Suprapubic skin (tissue), 4 donors: ENCODE measurements at regions not wholly inside any gene's neighbourhood (a gene's known extent, or its start where the extent isn't known, plus 50 kb on each side); places are given as distances from the start of the nearest gene placed in this dataset.

Experiments
- DNase-seq, 2 donors: peaks; one replicate each; pipeline ENCODE4 v3.0.0-alpha.2; 2019; ENCODE audit warnings: low spot score in 2 of 2
- H3K27ac ChIP-seq: fragments of 200-600 bp; sonication (generic); one replicate; pipeline ENCODE4 v1.5.1; 2019
- H3K27me3 ChIP-seq: fragments of 200-600 bp; sonication (generic); one replicate; pipeline ENCODE4 v1.5.1; 2019
- H3K36me3 ChIP-seq: fragments of 200-600 bp; sonication (generic); one replicate; pipeline ENCODE4 v1.5.1; 2019
- H3K4me1 ChIP-seq: fragments of 200-600 bp; sonication (generic); one replicate; pipeline ENCODE4 v1.5.1; 2019
- H3K4me3 ChIP-seq: fragments of 200-600 bp; sonication (generic); one replicate; pipeline ENCODE4 v1.5.1; 2019; ENCODE audit warnings: mild to moderate bottlenecking
- H3K9me3 ChIP-seq: fragments of 200-600 bp; sonication (generic); one replicate; pipeline ENCODE4 v1.5.1; 2019
- CTCF ChIP-seq, 2 donors: fragments of 200-600 bp in 1 of 2; fragments of 450-650 bp in 1 of 2; sonication (generic) in 1 of 2; IDR thresholded peaks; one replicate each; pipeline ENCODE4 v1.5.1; 2016 to 2019; ENCODE audit warnings: antibody characterized with exemption in 2 of 2, mild to moderate bottlenecking in 1 of 2, moderate library complexity in 1 of 2
- EP300 ChIP-seq: sonication (generic); formaldehyde crosslinking; IDR thresholded peaks from one replicate; pipeline ENCODE4 v1.6.1; 2017; ENCODE audit warnings: antibody characterized with exemption
- POLR2A ChIP-seq, 2 donors: fragments of 450-650 bp; IDR thresholded peaks; one replicate each; pipeline ENCODE4 v1.6.1; 2017; ENCODE audit warnings: antibody characterized with exemption in 2 of 2, mild to moderate bottlenecking in 2 of 2, moderate library complexity in 2 of 2
- POLR2AphosphoS5 ChIP-seq, 3 donors: sonication (generic); formaldehyde crosslinking; IDR thresholded peaks; one replicate each; pipeline ENCODE4 v1.6.1; 2017; ENCODE audit warnings: antibody characterized with exemption in 3 of 3
- WGBS: methylation state at CpG from one replicate; pipeline ENCODE4 v1.1.5; 2018; 5-methylcytosine and 5-hydroxymethylcytosine counted together

- no peaks in the 10 kb centered on the region for H3K9me3 ChIP-seq
- TF ChIP-seq POLR2AphosphoS5 (IDR thresholded peaks at IDR 0.05) (no peak), EP300 (no peak), CTCF (IDR thresholded peaks at IDR 0.05) (no peak), POLR2A (IDR thresholded peaks at IDR 0.05) (no peak)
- 62% methylated on average over 12 of the region's 13 CpGs for WGBS
Measured at GRCh38 chr22:47301820-47302475, 539.5 kb downstream of the TBC1D22A start.

GRCh38 chr22:47300698-47301405 is 538.4 kb downstream of the TBC1D22A start:
- WGBS, result 91% methylated on average over 9 of the region's 11 CpGs
- no peak for TF ChIP-seq EP300
- TF ChIP-seq CTCF (IDR thresholded peaks at IDR 0.05), result no peak
- TF ChIP-seq POLR2AphosphoS5 (IDR thresholded peaks at IDR 0.05), result no peak
- no peak for TF ChIP-seq POLR2A (IDR thresholded peaks at IDR 0.05)
- Histone ChIP-seq H3K9me3 (no peaks in the 10 kb centered on the region), H3K27ac (no peak overlapping the region), H3K4me1 (no peaks in the 10 kb centered on the region), H3K36me3 (no peaks in the 10 kb centered on the region), H3K27me3 (peaks cover 21% of the 10 kb centered on the region), H3K4me3 (no peak overlapping the region)
- DNase-seq, result no peak

More at GRCh38 chr22:47301820-47302475, 539.5 kb downstream of the TBC1D22A start:
- Histone ChIP-seq H3K27ac (no peak overlapping the region), H3K27me3 (peaks cover 12% of the 10 kb centered on the region), H3K4me1 (no peaks in the 10 kb centered on the region), H3K4me3 (no peak overlapping the region), H3K36me3 (no peaks in the 10 kb centered on the region)
- DNase-seq, result peak in 1 of 2 donors; percentile 57

- H3K27ac ChIP-seq, result no peak overlapping the region
- H3K4me1 ChIP-seq, result no peaks in the 10 kb centered on the region
- peaks cover 27% of the 10 kb centered on the region for H3K27me3 ChIP-seq
- TF ChIP-seq POLR2A (IDR thresholded peaks at IDR 0.05), result no peak
- H3K4me3 ChIP-seq, result no peak overlapping the region
- DNase-seq, result peak in 1 of 2 donors; percentile 48
- no peaks in the 10 kb centered on the region for H3K9me3 ChIP-seq
- H3K36me3 ChIP-seq, result no peaks in the 10 kb centered on the region
- 93% methylated on average over 16 of the region's 21 CpGs for WGBS
Measured at GRCh38 chr22:47299863-47300697, 537.6 kb downstream of the TBC1D22A start.

GRCh38 chr22:47299211-47299862 is 536.9 kb downstream of the TBC1D22A start:
- no peaks in the 10 kb centered on the region for H3K36me3 ChIP-seq
- H3K27ac ChIP-seq, result no peak overlapping the region
- DNase-seq, result no peak
- no peaks in the 10 kb centered on the region for H3K9me3 ChIP-seq
- peaks cover 35% of the 10 kb centered on the region for H3K27me3 ChIP-seq
- no peak overlapping the region for H3K4me3 ChIP-seq
- WGBS, result 92% methylated on average over 18 of the region's 18 CpGs
- H3K4me1 ChIP-seq, result no peaks in the 10 kb centered on the region
- TF ChIP-seq POLR2AphosphoS5 (IDR thresholded peaks at IDR 0.05) (no peak), POLR2A (IDR thresholded peaks at IDR 0.05) (no peak), EP300 (no peak), CTCF (IDR thresholded peaks at IDR 0.05) (no peak)

GRCh38 chr22:47298017-47298785 is 535.8 kb downstream of the TBC1D22A start:
- WGBS, result 88% methylated on average over 8 of the region's 10 CpGs
- no peak for DNase-seq
- peaks cover 36% of the 10 kb centered on the region for H3K27me3 ChIP-seq
- H3K4me3 ChIP-seq, result no peak overlapping the region
- H3K27ac ChIP-seq, result no peak overlapping the region
- no peaks in the 10 kb centered on the region for H3K9me3 ChIP-seq
- H3K4me1 ChIP-seq, result no peaks in the 10 kb centered on the region
- TF ChIP-seq CTCF (IDR thresholded peaks at IDR 0.05), result no peak
- TF ChIP-seq POLR2AphosphoS5 (IDR thresholded peaks at IDR 0.05), result no peak
- no peak for TF ChIP-seq POLR2A (IDR thresholded peaks at IDR 0.05)
- TF ChIP-seq EP300, result no peak
- H3K36me3 ChIP-seq, result no peaks in the 10 kb centered on the region
